OCI-LY1 (cell line): ENCODE measurements at regions not wholly inside any gene's neighbourhood (a gene's known extent, or its start where the extent isn't known, plus 50 kb on each side); places are given as distances from the start of the nearest gene placed in this dataset.

ENCODE experiments used
- EZH2 ChIP-seq: fragments of 200-600 bp; sonication (generic), shearing (Covaris generic); IDR thresholded peaks from 2 replicates; pipeline ENCODE4 v1.8.0; 2017; ENCODE audit warnings: borderline replicate concordance, mixed run types, mild to moderate bottlenecking, antibody characterized with exemption, low read length, moderate library complexity, mixed read lengths
- TF ChIP-seq, protein P1 (sequence below): fragments of 200-600 bp; sonication (generic), shearing (Covaris generic); IDR thresholded peaks from 2 replicates; pipeline ENCODE4 v1.5.1; 2017; ENCODE audit warnings: mild to moderate bottlenecking, antibody characterized with exemption, low read length, moderate library complexity, mixed read lengths

DNA sequence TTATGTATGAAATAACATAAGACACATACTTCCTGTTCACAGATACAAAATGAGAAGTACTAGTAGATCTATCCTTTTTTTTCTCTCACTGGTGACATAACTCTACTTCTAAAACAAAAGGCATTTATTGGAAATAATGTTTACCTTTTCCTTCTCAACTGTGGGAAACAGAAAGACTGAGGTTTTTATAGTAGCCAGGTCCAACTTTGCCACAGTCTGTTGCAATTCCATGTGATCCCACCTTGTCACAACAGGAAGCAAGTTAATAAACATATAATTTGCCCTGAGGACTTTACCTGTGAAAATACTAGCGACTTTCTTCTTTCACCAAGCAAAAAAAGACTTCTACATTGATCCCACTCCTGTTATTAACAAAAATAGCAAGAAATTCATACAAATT is 475.8 kb downstream of the PDGFC start:
- TF ChIP-seq, protein P1, sequence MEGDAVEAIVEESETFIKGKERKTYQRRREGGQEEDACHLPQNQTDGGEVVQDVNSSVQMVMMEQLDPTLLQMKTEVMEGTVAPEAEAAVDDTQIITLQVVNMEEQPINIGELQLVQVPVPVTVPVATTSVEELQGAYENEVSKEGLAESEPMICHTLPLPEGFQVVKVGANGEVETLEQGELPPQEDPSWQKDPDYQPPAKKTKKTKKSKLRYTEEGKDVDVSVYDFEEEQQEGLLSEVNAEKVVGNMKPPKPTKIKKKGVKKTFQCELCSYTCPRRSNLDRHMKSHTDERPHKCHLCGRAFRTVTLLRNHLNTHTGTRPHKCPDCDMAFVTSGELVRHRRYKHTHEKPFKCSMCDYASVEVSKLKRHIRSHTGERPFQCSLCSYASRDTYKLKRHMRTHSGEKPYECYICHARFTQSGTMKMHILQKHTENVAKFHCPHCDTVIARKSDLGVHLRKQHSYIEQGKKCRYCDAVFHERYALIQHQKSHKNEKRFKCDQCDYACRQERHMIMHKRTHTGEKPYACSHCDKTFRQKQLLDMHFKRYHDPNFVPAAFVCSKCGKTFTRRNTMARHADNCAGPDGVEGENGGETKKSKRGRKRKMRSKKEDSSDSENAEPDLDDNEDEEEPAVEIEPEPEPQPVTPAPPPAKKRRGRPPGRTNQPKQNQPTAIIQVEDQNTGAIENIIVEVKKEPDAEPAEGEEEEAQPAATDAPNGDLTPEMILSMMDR = no peak
- TF ChIP-seq EZH2 = no peak
